ENCODE measurements at regions not wholly inside any gene's neighbourhood (a gene's known extent, or its start where the extent isn't known, plus 50 kb on each side); places are given as distances from the start of the nearest gene placed in this dataset.

DNA sequence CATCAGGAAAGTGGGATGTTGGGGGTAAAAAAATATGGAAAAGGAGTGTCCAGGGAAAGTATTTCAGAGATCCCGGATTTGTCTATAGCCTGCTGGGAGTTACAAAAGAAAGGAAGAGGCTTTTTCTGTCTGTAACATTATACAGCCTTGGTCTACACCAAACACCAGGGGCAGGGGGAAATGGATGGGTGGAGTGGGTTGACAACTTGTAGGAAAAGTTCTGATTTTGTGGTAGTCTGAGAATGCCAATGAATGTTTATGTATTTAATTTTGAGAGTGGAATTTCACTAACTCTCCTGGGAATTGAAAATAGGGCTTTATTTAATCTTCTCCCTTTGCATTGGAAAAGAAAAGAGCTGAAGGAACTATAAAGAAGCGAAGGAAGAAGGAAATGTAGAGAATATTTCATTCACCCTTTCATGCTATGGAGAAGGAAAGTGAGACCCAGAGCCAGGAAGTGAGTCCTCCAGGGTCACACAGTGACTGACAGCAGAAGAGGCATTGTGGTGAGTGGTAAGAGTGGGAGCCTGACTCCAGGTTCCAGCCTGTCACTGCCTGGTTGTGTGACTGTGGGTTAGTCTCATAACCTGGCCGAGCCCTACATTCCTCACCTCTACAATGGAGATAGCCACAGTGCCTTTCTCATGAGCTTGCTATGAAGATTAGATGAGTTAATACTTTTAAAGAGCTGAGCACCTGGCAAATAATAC lies 346.3 kb upstream of the TNP1 start:
- no peak for ATAC-seq (ENCODE audit: low read depth in 2 of 2)
- Mint-ChIP-seq H3K36me3 (peaks cover 0 to 5% of the 10 kb centered on the region in 2 donors), H3K9me3 (peaks cover 8 to 53% (median 24%) of the 10 kb centered on the region in 7 donors), H3K4me3 (no peak overlapping the region), H3K27ac (no peak overlapping the region), H3K4me1 (no peaks in the 10 kb centered on the region), H3K27me3 (peaks cover 50 to 74% (median 62%) of the 10 kb centered on the region in 3 donors)
- DNase-seq = no peak

DNA sequence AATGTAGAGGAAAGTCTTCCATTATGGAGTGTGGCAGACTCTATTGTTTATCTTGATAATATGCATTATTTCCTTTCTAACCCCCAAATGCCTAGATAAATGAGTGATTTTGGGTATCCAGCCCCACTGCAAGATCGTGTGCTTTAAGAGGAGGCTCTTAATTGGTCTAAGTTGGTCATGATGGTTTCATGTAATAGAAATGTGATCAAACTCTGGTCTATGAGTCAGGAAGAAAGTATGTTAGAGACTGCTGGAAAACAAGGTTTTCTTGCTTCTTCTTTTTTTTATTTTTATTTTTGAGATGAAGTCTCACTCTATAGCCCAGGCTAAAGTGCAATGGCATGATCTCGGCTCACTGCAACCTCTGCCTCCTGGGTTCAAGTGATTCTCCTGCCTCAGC lies 344.5 kb upstream of the TNP1 start:
- Mint-ChIP-seq H3K36me3 (peaks cover 0 to 5% of the 10 kb centered on the region in 2 donors), H3K27me3 (peaks cover 47 to 65% (median 51%) of the 10 kb centered on the region in 3 donors), H3K9me3 (peaks cover 8 to 49% (median 22%) of the 10 kb centered on the region in 7 donors), H3K27ac (no peak overlapping the region), H3K4me1 (no peaks in the 10 kb centered on the region), H3K4me3 (no peak overlapping the region)
- no peak for DNase-seq
- ATAC-seq (ENCODE audit: low read depth in 2 of 2) = no peak

- H3K27ac Mint-ChIP-seq = no peak overlapping the region
- DNase-seq = no peak
- no peak for ATAC-seq (ENCODE audit: low read depth in 2 of 2)
These were observed 343.2 kb upstream of the TNP1 start for GRCh38 chr2:217203086-217203485.

DNA sequence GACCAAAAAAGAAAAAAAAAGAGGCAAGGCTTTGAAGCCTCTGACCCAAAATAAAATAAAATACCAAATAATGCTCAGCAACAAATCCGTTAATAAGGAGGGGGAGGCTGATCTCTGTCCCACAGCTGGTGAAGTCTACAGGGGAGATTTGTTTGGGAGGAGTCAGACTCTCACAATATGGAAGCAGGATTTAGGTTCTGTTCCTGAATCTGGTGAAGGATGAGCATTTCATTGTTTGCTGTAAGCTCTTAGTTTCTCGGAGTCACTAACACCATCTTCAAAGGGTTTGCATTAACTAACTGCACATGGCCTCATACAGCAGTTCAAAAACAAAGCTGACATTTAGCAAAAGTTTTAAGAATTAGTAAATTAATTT lies 339.4 kb upstream of the TNP1 start:
- no peak overlapping the region for H3K4me3 Mint-ChIP-seq
- H3K27me3 Mint-ChIP-seq = peaks cover 35 to 53% (median 50%) of the 10 kb centered on the region in 3 donors
- no peaks in the 10 kb centered on the region for H3K4me1 Mint-ChIP-seq
- ATAC-seq (ENCODE audit: low read depth in 2 of 2) (no peak), DNase-seq (no peak)
- no peak overlapping the region for H3K27ac Mint-ChIP-seq
- H3K9me3 Mint-ChIP-seq = peaks cover 13 to 36% (median 19%) of the 10 kb centered on the region in 7 donors
- peaks cover 0 to 5% of the 10 kb centered on the region in 2 donors for H3K36me3 Mint-ChIP-seq

More at GRCh38 chr2:217203086-217203485, 343.2 kb upstream of the TNP1 start:
- Mint-ChIP-seq H3K36me3 (peaks cover 0 to 5% of the 10 kb centered on the region in 2 donors), H3K27me3 (peaks cover 34 to 57% (median 50%) of the 10 kb centered on the region in 3 donors), H3K9me3 (peaks cover 10 to 46% (median 22%) of the 10 kb centered on the region in 7 donors), H3K4me3 (no peak overlapping the region), H3K4me1 (no peaks in the 10 kb centered on the region)

DNA sequence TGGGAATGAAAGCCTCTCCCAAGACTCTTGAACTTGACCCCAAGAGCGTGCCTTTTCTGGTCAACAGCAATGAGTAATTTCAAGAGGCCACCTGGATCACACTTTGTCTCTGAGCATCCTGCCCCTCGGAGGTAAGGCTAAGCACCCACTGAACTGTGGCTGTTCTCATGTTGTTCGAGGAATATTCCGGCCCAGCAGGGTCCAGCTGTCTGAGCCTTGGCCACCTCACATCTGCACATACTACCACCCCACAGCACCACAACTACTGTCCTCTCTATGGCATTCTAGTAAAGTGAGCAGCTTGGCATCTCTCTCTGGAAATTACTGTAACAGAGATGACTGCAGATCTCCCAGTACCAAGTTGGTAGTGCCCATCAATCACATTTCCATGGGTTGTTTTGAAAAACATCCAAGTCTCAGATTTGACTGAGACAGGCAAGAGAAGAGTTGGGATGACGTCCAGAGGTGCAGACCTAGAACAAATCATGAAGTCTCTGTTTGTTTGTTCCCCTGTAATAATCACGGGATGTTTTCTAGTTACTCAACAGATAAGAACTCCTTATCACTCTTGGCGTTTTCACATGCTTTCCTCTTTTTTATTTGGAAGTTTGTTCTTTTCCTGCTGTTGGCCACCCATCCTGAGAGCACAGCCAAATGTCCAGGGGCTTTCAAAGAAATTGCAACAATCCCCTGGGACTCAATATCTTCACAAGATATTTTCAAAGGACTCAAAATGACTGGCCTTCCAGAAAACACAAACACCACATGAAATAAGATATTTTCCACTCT lies 336.0 kb upstream of the TNP1 start:
- no peaks in the 10 kb centered on the region for H3K36me3 Mint-ChIP-seq
- no peak for ATAC-seq (ENCODE audit: low read depth in 2 of 2)
- H3K27ac Mint-ChIP-seq = no peak overlapping the region
- no peak overlapping the region for H3K4me3 Mint-ChIP-seq
- DNase-seq = no peak
- H3K9me3 Mint-ChIP-seq = peaks cover 3 to 24% (median 12%) of the 10 kb centered on the region in 7 donors
- peaks cover 56 to 64% (median 60%) of the 10 kb centered on the region in 3 donors for H3K27me3 Mint-ChIP-seq
- H3K4me1 Mint-ChIP-seq = no peaks in the 10 kb centered on the region

GRCh38 chr2:217195016-217195415 lies 335.2 kb upstream of the TNP1 start:
- DNase-seq (no peak), ATAC-seq (ENCODE audit: low read depth in 2 of 2) (no peak)
- H3K9me3 Mint-ChIP-seq = peaks cover 0 to 21% (median 10%) of the 10 kb centered on the region in 7 donors
- H3K27me3 Mint-ChIP-seq = peaks cover 54 to 67% (median 59%) of the 10 kb centered on the region in 3 donors
- no peaks in the 10 kb centered on the region for H3K4me1 Mint-ChIP-seq
- no peak overlapping the region for H3K27ac Mint-ChIP-seq
- no peak overlapping the region for H3K4me3 Mint-ChIP-seq
- H3K36me3 Mint-ChIP-seq = no peaks in the 10 kb centered on the region

- DNase-seq (no peak), ATAC-seq (ENCODE audit: low read depth in 2 of 2) (no peak)
- Mint-ChIP-seq H3K4me1 (no peaks in the 10 kb centered on the region), H3K27me3 (peaks cover 54 to 57% (median 56%) of the 10 kb centered on the region in 3 donors), H3K4me3 (no peak overlapping the region), H3K9me3 (peaks cover 0 to 18% (median 10%) of the 10 kb centered on the region in 7 donors), H3K27ac (peak overlapping the region in 1 of 6 donors; percentile 38), H3K36me3 (no peaks in the 10 kb centered on the region)
These were observed 333.8 kb upstream of the TNP1 start for GRCh38 chr2:217193431-217194340.

GRCh38 chr2:217192366-217192765 lies 332.5 kb upstream of the TNP1 start:
- Mint-ChIP-seq H3K27ac (no peak overlapping the region), H3K4me1 (no peaks in the 10 kb centered on the region), H3K4me3 (no peak overlapping the region), H3K36me3 (no peaks in the 10 kb centered on the region), H3K9me3 (peaks cover 0 to 17% (median 8%) of the 10 kb centered on the region in 7 donors), H3K27me3 (peaks cover 57 to 62% (median 61%) of the 10 kb centered on the region in 3 donors)
- ATAC-seq (ENCODE audit: low read depth in 2 of 2) (no peak), DNase-seq (no peak)

- DNase-seq = no peak
- Mint-ChIP-seq H3K27me3 (peaks cover 43 to 57% (median 49%) of the 10 kb centered on the region in 3 donors), H3K36me3 (no peaks in the 10 kb centered on the region), H3K4me3 (no peak overlapping the region), H3K9me3 (peaks cover 0 to 13% (median 2%) of the 10 kb centered on the region in 7 donors), H3K27ac (no peak overlapping the region), H3K4me1 (no peaks in the 10 kb centered on the region)
- ATAC-seq (ENCODE audit: low read depth in 2 of 2) = no peak
These were observed 329.9 kb upstream of the TNP1 start for GRCh38 chr2:217189747-217190146.

DNA sequence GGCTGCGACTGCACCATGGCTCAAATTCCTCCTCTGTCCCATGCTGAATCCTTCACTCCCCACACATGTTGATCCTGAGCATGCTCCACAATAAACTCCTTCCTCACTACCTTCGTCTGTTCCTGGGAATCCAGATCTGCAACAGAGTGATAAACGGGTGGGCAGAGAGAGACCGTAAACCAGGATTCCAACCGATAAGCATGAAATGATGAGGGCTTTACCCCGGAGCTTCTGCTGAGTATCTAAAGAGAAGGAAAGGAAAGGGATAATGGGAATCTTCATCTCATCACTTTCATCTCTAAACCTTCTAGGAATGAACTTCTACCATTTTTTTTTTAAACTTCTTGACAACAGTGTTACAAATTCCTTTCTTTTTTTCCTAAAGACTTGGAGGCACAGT lies 329.3 kb upstream of the TNP1 start:
- no peak overlapping the region for H3K27ac Mint-ChIP-seq

DNA sequence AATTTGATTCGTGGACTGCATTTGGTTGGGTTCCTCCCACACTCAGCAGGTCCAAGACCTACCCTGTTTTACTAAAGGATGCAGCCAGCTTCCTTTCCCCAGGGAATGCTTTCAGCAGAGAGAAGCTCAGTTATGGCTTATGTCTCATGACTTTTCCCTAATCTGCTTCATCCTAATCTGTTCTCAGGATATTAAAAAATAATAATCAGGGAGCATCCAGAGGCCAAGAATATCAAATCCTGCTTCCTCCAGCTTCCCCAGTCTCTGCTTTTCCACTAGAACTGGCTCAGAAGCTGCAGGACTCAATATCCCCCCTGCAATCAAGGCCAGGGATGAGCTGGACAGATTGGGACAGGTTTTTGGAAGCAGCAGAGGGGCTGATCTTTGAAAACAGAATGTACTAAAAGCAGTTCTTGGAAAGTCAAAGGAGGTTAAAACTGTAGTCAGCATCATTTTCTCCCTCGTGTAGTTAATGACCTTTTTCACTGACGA lies 326.9 kb upstream of the TNP1 start:
- DNase-seq = no peak
- Mint-ChIP-seq H3K27ac (no peak overlapping the region), H3K4me3 (no peak overlapping the region), H3K27me3 (peaks cover 22 to 38% (median 34%) of the 10 kb centered on the region in 3 donors), H3K4me1 (no peaks in the 10 kb centered on the region), H3K36me3 (no peaks in the 10 kb centered on the region), H3K9me3 (peaks cover 0 to 8% (median 0%) of the 10 kb centered on the region in 7 donors)
- no peak for ATAC-seq (ENCODE audit: low read depth in 2 of 2)

More for the DNA sequence above, 329.3 kb upstream of the TNP1 start:
- Mint-ChIP-seq H3K9me3 (peaks cover 0 to 13% (median under 1%) of the 10 kb centered on the region in 7 donors), H3K27me3 (peaks cover 40 to 55% (median 44%) of the 10 kb centered on the region in 3 donors), H3K4me1 (no peaks in the 10 kb centered on the region), H3K4me3 (no peak overlapping the region), H3K36me3 (no peaks in the 10 kb centered on the region)
- ATAC-seq (ENCODE audit: low read depth in 2 of 2) (no peak), DNase-seq (no peak)

DNA sequence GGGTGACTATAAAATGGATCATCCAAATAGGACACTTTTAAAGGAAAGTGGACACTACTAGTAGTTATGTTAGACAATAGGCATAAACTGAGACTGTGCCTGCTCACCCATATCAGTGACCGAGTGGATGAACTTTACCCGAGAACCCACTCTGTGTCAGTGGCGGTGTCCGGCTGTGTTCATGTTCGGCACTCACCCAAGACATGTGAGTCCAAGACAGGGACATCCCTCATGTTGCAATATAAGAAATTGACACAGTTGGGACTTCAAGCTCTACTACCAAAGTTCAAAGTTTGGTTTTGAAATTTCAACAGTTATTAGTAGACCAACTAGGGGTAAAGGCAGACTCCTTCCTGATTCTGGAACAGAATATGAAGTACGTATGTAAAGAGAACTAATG lies 326.3 kb upstream of the TNP1 start:
- Mint-ChIP-seq H3K9me3 (peaks cover 0 to 4% (median 0%) of the 10 kb centered on the region in 7 donors), H3K4me1 (no peaks in the 10 kb centered on the region), H3K27ac (no peak overlapping the region), H3K36me3 (no peaks in the 10 kb centered on the region), H3K4me3 (no peak overlapping the region), H3K27me3 (peaks cover 20 to 33% (median 28%) of the 10 kb centered on the region in 3 donors)
- ATAC-seq (ENCODE audit: low read depth in 2 of 2) = no peak
- DNase-seq = no peak
